Stomach (tissue), 8 donors: ENCODE measurements at regions not wholly inside any gene's neighbourhood (a gene's known extent, or its start where the extent isn't known, plus 50 kb on each side); places are given as distances from the start of the nearest gene placed in this dataset.

ENCODE experiments used
- DNase-seq, 2 donors: peaks; one replicate each; pipeline versions ENCODE4 v3.0.0 to v3.0.0-alpha.2; 2013 to 2019
- H3K27ac ChIP-seq, 5 donors: fragments of 200-600 bp in 4 of 5; sonication (generic) in 4 of 5; one replicate each; pipeline ENCODE4 v1.5.1; 2013 to 2019; ENCODE audit warnings: mild to moderate bottlenecking in 1 of 5, moderate library complexity in 1 of 5
- H3K27me3 ChIP-seq, 3 donors: fragments of 200-600 bp; sonication (generic); one replicate each; pipeline ENCODE4 v1.5.1; 2017 to 2019; ENCODE audit warnings: mixed run types in 1 of 3
- H3K36me3 ChIP-seq, 4 donors: fragments of 200-600 bp; sonication (generic); 1 replicate in 3 of 4; 2 replicates in 1 of 4; pipeline ENCODE4 v1.5.1; 2016 to 2019
- H3K4me1 ChIP-seq, 4 donors: fragments of 200-600 bp; sonication (generic); one replicate each; pipeline ENCODE4 v1.5.1; 2016 to 2019
- H3K4me3 ChIP-seq, 4 donors: fragments of 200-600 bp; sonication (generic) in 3 of 4; one replicate each; pipeline ENCODE4 v1.5.1; 2016 to 2019; ENCODE audit warnings: mild to moderate bottlenecking in 1 of 4
- H3K9me3 ChIP-seq, 4 donors: fragments of 200-600 bp; sonication (generic); one replicate each; pipeline ENCODE4 v1.5.1; 2016 to 2019
- EP300 ChIP-seq: sonication (generic); formaldehyde crosslinking; IDR thresholded peaks from one replicate; pipeline ENCODE4 v1.6.1; 2017; ENCODE audit warnings: antibody characterized with exemption
- POLR2A ChIP-seq, 4 donors: fragments of 450-650 bp; IDR thresholded peaks; one replicate each; pipeline ENCODE4 v1.6.1; 2016; ENCODE audit warnings: antibody characterized with exemption in 4 of 4, control low read depth in 2 of 4, mild to moderate bottlenecking in 1 of 4, moderate library complexity in 1 of 4
- POLR2AphosphoS5 ChIP-seq, 3 donors: sonication (generic); formaldehyde crosslinking; IDR thresholded peaks; one replicate each; pipeline ENCODE4 v1.6.1; 2016; ENCODE audit warnings: antibody characterized with exemption in 3 of 3
- WGBS, 5 donors: extraction: QIAGEN DNeasy Blood & Tissue Kit in 3 of 5; methylation state at CpG; one replicate each; pipeline versions ENCODE4 v1.1.5 to v1.1.7; 2013 to 2018; 5-methylcytosine and 5-hydroxymethylcytosine counted together
- intact Hi-C: fragments of 100-400 bp; cut with DNase I; formaldehyde crosslinking; loops from one replicate; pipeline ENCODE4 v1.15.1; 2023; ENCODE audit warnings: low total_unique reads
- TF ChIP-seq, protein P1 (sequence below), 7 experiments: fragments of 450-650 bp in 4 of 7; fragments of 200-600 bp in 3 of 7; sonication (generic) in 3 of 7; IDR thresholded peaks; one replicate each; pipeline ENCODE4 v1.5.1; 2016 to 2019; ENCODE audit warnings: antibody characterized with exemption in 7 of 7, control low read depth in 2 of 7, mild to moderate bottlenecking in 1 of 7
- donor health status: healthy with polysubstance abuse.
- donor health status: Bipolar disorder and iron deficiency.
- donor health status: healthy.

- intact Hi-C loops: no loop called here
- TF ChIP-seq, protein P1, sequence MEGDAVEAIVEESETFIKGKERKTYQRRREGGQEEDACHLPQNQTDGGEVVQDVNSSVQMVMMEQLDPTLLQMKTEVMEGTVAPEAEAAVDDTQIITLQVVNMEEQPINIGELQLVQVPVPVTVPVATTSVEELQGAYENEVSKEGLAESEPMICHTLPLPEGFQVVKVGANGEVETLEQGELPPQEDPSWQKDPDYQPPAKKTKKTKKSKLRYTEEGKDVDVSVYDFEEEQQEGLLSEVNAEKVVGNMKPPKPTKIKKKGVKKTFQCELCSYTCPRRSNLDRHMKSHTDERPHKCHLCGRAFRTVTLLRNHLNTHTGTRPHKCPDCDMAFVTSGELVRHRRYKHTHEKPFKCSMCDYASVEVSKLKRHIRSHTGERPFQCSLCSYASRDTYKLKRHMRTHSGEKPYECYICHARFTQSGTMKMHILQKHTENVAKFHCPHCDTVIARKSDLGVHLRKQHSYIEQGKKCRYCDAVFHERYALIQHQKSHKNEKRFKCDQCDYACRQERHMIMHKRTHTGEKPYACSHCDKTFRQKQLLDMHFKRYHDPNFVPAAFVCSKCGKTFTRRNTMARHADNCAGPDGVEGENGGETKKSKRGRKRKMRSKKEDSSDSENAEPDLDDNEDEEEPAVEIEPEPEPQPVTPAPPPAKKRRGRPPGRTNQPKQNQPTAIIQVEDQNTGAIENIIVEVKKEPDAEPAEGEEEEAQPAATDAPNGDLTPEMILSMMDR (IDR thresholded peaks at IDR 0.05): no peak
- TF ChIP-seq EP300 (no peak), POLR2AphosphoS5 (IDR thresholded peaks at IDR 0.05) (no peak), POLR2A (IDR thresholded peaks at IDR 0.05) (no peak)
- H3K9me3 ChIP-seq: no peaks in the 10 kb centered on the region
- H3K36me3 ChIP-seq: no peaks in the 10 kb centered on the region
- no peaks in the 10 kb centered on the region for H3K27me3 ChIP-seq
- peaks cover 0 to 15% (median 3%) of the 10 kb centered on the region in 4 donors for H3K4me1 ChIP-seq
- H3K27ac ChIP-seq: no peak overlapping the region
- H3K4me3 ChIP-seq: no peak overlapping the region
- DNase-seq: no peak
Observed at GRCh38 chr3:64289622-64290021, 64.4 kb upstream of the PRICKLE2 start.

DNA sequence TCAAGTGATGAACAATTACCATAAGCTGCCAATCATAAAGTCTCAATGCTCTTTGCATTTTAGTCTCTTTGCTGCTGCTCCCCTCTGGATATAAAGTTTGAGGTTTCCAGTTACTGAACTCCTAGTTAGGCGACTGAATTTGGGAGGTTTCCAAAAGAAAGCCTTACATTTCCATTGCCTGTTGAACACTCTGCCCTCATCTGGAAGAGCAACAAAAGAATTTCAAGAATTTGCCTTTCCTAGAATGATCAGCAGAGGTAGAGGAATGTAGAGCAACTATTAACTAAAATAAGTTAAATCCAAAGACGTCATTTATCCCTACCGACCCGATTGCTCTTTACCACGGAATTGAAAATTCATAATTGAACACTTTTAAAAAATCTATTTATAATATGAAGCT, 53.4 kb upstream of the PRICKLE2 start:
- Histone ChIP-seq H3K27ac (no peak overlapping the region), H3K4me3 (no peak overlapping the region), H3K27me3 (no peaks in the 10 kb centered on the region), H3K9me3 (no peaks in the 10 kb centered on the region), H3K4me1 (no peaks in the 10 kb centered on the region), H3K36me3 (no peaks in the 10 kb centered on the region)
- TF ChIP-seq POLR2A (IDR thresholded peaks at IDR 0.05) (no peak), EP300 (no peak), POLR2AphosphoS5 (IDR thresholded peaks at IDR 0.05) (no peak)
- TF ChIP-seq, protein P1 (IDR thresholded peaks at IDR 0.05): no peak
- intact Hi-C loops: no loop called here
- DNase-seq: no peak
- WGBS, 5 donors: 90 to 96% (median 92%) methylated on average over 5 of the region's 5 CpGs

- intact Hi-C loops: no loop called here
- TF ChIP-seq EP300 (no peak), POLR2A (IDR thresholded peaks at IDR 0.05) (no peak)
- Histone ChIP-seq H3K4me1 (no peaks in the 10 kb centered on the region), H3K9me3 (no peaks in the 10 kb centered on the region), H3K27ac (no peak overlapping the region), H3K4me3 (no peak overlapping the region), H3K27me3 (no peaks in the 10 kb centered on the region), H3K36me3 (no peaks in the 10 kb centered on the region)
- 71 to 89% (median 88%) methylated on average over 3 of the region's 3 CpGs for WGBS, 5 donors
- no peak for DNase-seq
Observed at GRCh38 chr3:64276131-64276530, 50.9 kb upstream of the PRICKLE2 start.
